HEK293T (cell line): ENCODE measurements at regions not wholly inside any gene's neighbourhood (a gene's known extent, or its start where the extent isn't known, plus 50 kb on each side); places are given as distances from the start of the nearest gene placed in this dataset.

Experiments
- CTCF ChIA-PET: fragments of 350-600 bp; formaldehyde crosslinking; extraction: SDS; loops from one replicate; lab custom pipeline; 2021; ENCODE audit warnings: antibody characterized with exemption, inconsistent platforms; lab: Yijun Ruan, JAX
- POLR2A ChIA-PET: fragments of 350-600 bp; formaldehyde crosslinking; extraction: SDS; loops from one replicate; lab custom pipeline; 2020; ENCODE audit warnings: antibody characterized with exemption, inconsistent platforms; lab: Yijun Ruan, JAX
- DNase-seq: peaks from one replicate; pipeline ENCODE4 v3.0.0; 2012; ENCODE audit warnings: mixed read lengths; ENCODE audit errors: extremely low spot score
- ARNT ChIP-seq: fragments of 450-650 bp; IDR thresholded peaks from 2 replicates; pipeline ENCODE4 v1.6.1; 2017; ENCODE audit warnings: mild to moderate bottlenecking
- BHLHE40 ChIP-seq: fragments of 450-650 bp; IDR thresholded peaks from 2 replicates; pipeline ENCODE4 v1.6.1; 2016; ENCODE audit warnings: mild to moderate bottlenecking, moderate library complexity, borderline replicate concordance
- CTBP1 ChIP-seq: fragments of 450-650 bp; IDR thresholded peaks from 2 replicates; pipeline ENCODE4 v1.6.1; 2016; ENCODE audit warnings: borderline replicate concordance
- ELF4 ChIP-seq: fragments of 450-650 bp; IDR thresholded peaks from 2 replicates; pipeline ENCODE4 v1.6.1; 2017; ENCODE audit warnings: antibody characterized with exemption
- FOXA1 ChIP-seq: fragments of 450-650 bp; IDR thresholded peaks from 2 replicates; pipeline ENCODE4 v1.6.1; 2016; ENCODE audit warnings: mild to moderate bottlenecking
- FOXK2 ChIP-seq: fragments of 450-650 bp; IDR thresholded peaks from 2 replicates; pipeline ENCODE4 v1.6.1; 2016; ENCODE audit warnings: mild to moderate bottlenecking
- FOXM1 ChIP-seq: fragments of 450-650 bp; IDR thresholded peaks from 2 replicates; pipeline ENCODE4 v1.6.1; 2017; ENCODE audit warnings: mild to moderate bottlenecking, borderline replicate concordance
- HDGF ChIP-seq: fragments of 450-650 bp; IDR thresholded peaks from 2 replicates; pipeline ENCODE4 v1.6.1; 2017; ENCODE audit warnings: antibody characterized with exemption, borderline replicate concordance
- L3MBTL2 ChIP-seq: fragments of 450-650 bp; conservative IDR thresholded peaks from 2 replicates; pipeline ENCODE4 v1.6.1; 2016; ENCODE audit warnings: mild to moderate bottlenecking
- LEF1 ChIP-seq: fragments of 450-650 bp; IDR thresholded peaks from 2 replicates; pipeline ENCODE4 v1.6.1; 2017; ENCODE audit warnings: mild to moderate bottlenecking, borderline replicate concordance
- NFRKB ChIP-seq: fragments of 450-650 bp; IDR thresholded peaks from 2 replicates; pipeline ENCODE4 v1.6.1; 2016; ENCODE audit warnings: mild to moderate bottlenecking, moderate library complexity
- SP1 ChIP-seq: fragments of 450-650 bp; IDR thresholded peaks from 2 replicates; pipeline ENCODE4 v1.6.1; 2017
- SUZ12 ChIP-seq: fragments of 450-650 bp; IDR thresholded peaks from 2 replicates; pipeline ENCODE4 v1.6.1; 2016; ENCODE audit warnings: mild to moderate bottlenecking
- TARDBP ChIP-seq: fragments of 450-650 bp; IDR thresholded peaks from 2 replicates; pipeline ENCODE4 v1.6.1; 2016
- ZNF384 ChIP-seq: fragments of 450-650 bp; IDR thresholded peaks from 2 replicates; pipeline ENCODE4 v1.6.1; 2016
- TF ChIP-seq, protein P1 (sequence below): fragments of 450-650 bp; IDR thresholded peaks from 2 replicates; pipeline ENCODE4 v1.6.1; 2016

DNA sequence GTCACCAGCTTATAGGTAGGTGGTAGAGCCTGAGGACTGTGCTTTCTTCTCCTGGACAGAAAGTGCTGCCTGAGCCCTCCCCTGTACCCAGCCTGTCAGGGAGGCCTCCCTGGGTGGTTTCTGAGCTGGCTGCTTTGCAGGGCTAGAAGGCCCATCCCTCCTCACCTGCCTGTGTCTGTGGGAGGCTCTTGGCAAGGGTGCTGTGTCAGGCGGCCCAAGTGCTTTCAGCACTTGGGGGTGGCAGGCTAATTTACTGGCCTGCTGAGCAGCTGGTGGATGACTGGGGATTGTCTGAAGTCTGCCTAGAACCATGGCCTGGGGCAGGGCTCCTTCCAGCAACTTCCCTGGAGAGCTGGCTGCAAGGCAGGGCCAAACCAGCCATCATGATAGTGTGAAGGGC is 139.0 kb upstream of the NAV2 start:
- ChIA-PET CTCF (no interaction called here), POLR2A (no interaction called here)
- no peak for DNase-seq
- TF ChIP-seq LEF1, result no peak
- no peak for TF ChIP-seq ARNT
- TF ChIP-seq, protein P1, sequence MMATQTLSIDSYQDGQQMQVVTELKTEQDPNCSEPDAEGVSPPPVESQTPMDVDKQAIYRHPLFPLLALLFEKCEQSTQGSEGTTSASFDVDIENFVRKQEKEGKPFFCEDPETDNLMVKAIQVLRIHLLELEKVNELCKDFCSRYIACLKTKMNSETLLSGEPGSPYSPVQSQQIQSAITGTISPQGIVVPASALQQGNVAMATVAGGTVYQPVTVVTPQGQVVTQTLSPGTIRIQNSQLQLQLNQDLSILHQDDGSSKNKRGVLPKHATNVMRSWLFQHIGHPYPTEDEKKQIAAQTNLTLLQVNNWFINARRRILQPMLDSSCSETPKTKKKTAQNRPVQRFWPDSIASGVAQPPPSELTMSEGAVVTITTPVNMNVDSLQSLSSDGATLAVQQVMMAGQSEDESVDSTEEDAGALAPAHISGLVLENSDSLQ, result no peak
- no peak for TF ChIP-seq FOXK2
- TF ChIP-seq TARDBP, result no peak
- TF ChIP-seq SUZ12, result no peak
- no peak for TF ChIP-seq L3MBTL2
- no peak for TF ChIP-seq NFRKB
- TF ChIP-seq ZNF384, result no peak
- TF ChIP-seq CTBP1, result no peak
- TF ChIP-seq BHLHE40, result no peak
- TF ChIP-seq HDGF, result no peak
- no peak for TF ChIP-seq FOXA1
- TF ChIP-seq SP1, result no peak
- no peak for TF ChIP-seq FOXM1

- TF ChIP-seq BHLHE40 (no peak), ARNT (no peak), FOXA1 (no peak), TARDBP (no peak), FOXK2 (no peak), NFRKB (no peak), HDGF (no peak), CTBP1 (no peak), SUZ12 (no peak)
- TF ChIP-seq, protein P1, result no peak
- ChIA-PET CTCF (no interaction called here), POLR2A (no interaction called here)
- no peak for DNase-seq
Observed at GRCh38 chr11:19571906-19572305, 140.7 kb upstream of the NAV2 start.

DNA sequence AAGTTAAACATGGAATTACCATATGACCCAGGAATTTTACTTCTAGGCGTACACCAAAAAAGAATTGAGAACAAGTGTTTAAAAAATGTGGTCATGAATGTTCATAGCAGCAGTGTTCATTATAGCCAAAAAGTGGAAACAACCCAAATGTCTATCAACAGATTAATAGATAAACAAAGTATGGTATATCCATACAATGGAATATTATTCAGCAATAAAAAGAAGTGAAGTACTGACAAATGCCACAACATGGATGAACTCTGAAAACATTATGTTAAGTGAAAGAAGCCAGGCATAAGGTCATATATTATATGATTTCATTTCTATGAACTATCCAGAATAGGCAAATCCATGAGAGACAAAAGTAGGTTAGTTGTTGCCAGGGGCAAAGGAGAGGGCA is 141.7 kb upstream of the NAV2 start:
- TF ChIP-seq SP1, result no peak
- no peak for TF ChIP-seq CTBP1
- TF ChIP-seq ARNT, result no peak
- TF ChIP-seq FOXA1, result no peak
- TF ChIP-seq ZNF384, result no peak
- DNase-seq, result no peak
- CTCF ChIA-PET, result no interaction called here
- POLR2A ChIA-PET, result no interaction called here

DNA sequence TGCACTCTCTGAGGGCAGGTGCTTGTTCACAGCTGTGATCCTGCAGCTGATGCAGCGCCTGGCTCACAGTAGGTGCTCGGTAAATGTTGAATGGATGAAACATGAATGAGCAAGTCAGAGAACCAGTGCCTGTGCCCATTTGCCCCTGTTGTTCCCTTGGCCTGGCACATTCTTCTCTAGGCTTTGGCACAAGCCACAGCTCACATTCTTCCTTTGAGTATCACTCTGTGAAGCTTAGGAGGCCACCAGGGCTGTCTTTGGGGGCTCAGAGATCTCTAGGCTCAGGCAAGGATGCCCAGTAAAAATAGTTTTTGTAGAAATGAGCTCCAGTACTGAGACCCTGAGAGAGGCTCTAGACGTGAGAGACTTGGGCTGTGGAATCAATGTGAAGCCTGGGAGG is 144.6 kb upstream of the NAV2 start:
- no peak for TF ChIP-seq FOXA1
- no peak for TF ChIP-seq ELF4
- no peak for TF ChIP-seq HDGF
- TF ChIP-seq, protein P1, result no peak
- no peak for TF ChIP-seq BHLHE40
- no peak for TF ChIP-seq ZNF384
- TF ChIP-seq SUZ12, result no peak
- TF ChIP-seq FOXK2, result no peak
- no peak for TF ChIP-seq LEF1
- no peak for TF ChIP-seq TARDBP
- no peak for TF ChIP-seq NFRKB
- TF ChIP-seq ARNT, result no peak
- TF ChIP-seq FOXM1, result no peak
- TF ChIP-seq CTBP1, result no peak
- no peak for TF ChIP-seq L3MBTL2
- no peak for TF ChIP-seq SP1
- POLR2A ChIA-PET, result no interaction called here
- DNase-seq, result no peak
- CTCF ChIA-PET, result no interaction called here

GRCh38 chr11:19566583-19567379 is 145.9 kb upstream of the NAV2 start:
- POLR2A ChIA-PET, result no interaction called here
- no peak for DNase-seq
- TF ChIP-seq FOXK2 (no peak), CTBP1 (no peak), LEF1 (no peak)
- TF ChIP-seq, protein P1, result no peak
- CTCF ChIA-PET, result interaction anchor here (0.6 to 1.4 kb wide), 3 partner anchors 91 to 337 kb away, joined by 3 to 5 read pairs (median 4); no protein-coding TSS in a partner anchor

GRCh38 chr11:19565639-19566038 is 147.0 kb upstream of the NAV2 start:
- TF ChIP-seq BHLHE40 (no peak), FOXA1 (no peak), SUZ12 (no peak), NFRKB (no peak), HDGF (no peak), ELF4 (no peak), FOXM1 (no peak)
- ChIA-PET CTCF (interaction anchor here (0.6 to 1.4 kb wide), 5 partner anchors 8 to 338 kb away, joined by 3 to 5 read pairs (median 4); no protein-coding TSS in a partner anchor), POLR2A (no interaction called here)
- no peak for DNase-seq
